Daoy (cell line): ENCODE measurements at regions not wholly inside any gene's neighbourhood (a gene's known extent, or its start where the extent isn't known, plus 50 kb on each side); places are given as distances from the start of the nearest gene placed in this dataset.

Source experiments
- DNase-seq: peaks from one replicate; pipeline ENCODE4 v3.0.0-alpha.2; 2015; ENCODE audit warnings: low read depth

DNA sequence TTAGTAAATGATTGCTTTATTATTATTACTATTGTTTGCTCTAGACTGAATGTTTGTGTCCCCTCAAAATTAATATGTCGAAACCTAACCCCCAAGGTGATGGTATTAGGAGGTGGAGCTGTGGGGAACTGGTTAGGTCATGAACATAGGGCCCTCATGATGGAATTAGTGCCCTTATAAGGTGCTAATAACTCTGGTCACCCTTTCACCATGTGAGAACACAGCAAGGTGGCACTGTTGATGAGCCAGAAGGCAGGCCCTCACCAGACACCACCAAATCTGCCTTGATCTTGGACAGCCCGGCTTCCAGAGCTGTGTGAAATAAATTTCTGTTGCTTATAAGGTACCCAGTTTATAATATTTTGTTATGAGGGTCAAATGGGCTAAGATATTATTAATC, 95.8 kb downstream of the BDNF start:
- no peak for DNase-seq

- no peak for DNase-seq
Measured at GRCh38 chr11:27603376-27603990, 96.8 kb downstream of the BDNF start.

DNA sequence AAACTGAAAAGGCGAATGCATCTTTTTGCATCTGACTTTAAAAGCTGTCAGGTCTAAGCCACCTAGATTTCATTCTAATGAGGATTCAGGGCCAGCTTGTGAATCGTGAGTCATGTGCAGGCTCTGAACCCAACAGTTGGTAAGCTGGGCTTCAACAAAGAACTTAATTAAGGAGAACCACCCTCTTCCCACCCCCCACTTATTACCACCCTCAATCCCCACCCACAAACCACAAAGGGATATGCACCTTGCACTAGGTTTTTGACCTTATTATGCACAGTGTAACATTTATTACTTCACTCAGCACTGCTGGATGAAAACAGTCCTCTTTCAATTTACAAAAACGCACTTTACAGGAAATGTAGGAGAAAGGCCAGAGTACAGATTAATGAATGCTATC, 94.1 kb upstream of the LIN7C start:
- no peak for DNase-seq

DNA sequence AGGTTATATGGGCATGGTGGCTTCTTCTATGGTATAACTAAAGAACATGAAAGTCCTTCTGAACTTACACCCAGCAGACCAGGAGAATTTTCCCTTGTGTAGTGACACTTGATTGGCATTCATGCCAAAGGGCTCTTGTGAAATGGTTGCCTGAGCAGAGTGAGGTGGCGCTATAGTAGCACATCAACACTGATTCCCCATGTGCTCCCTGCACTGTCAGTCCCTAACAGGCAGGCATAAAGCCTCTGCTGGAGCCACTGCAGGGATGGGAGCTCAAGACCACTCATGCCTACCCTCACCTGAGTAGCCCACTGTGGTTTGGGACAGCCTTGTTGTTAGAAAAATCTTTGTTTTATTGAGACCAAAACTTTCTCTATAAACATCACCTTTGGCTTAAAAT, 92.6 kb upstream of the LIN7C start:
- no peak for DNase-seq

GRCh38 chr11:27596802-27597201, 90.2 kb upstream of the LIN7C start:
- no peak for DNase-seq

DNA sequence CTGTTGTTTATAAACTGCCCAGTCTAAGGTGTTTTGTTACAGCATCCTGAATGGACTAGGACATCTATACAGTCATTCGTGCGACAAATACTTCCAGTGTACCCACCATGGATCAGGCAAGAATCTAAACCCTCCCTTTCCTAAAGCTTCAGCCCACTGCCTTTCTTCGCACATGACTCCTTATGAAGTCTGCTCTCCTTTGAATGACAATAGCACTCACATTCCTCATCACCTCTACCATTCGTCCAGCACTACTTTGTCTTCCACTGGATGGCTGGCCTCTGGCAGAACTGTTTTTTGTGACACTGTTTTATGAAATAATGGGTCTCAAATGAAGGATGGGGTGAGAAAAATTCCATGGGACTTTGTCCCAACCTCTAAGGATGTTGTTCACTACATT, 89.8 kb upstream of the LIN7C start:
- DNase-seq: no peak

GRCh38 chr11:27592098-27592780, 85.7 kb upstream of the LIN7C start:
- no peak for DNase-seq

GRCh38 chr11:27582621-27583020, 76.1 kb upstream of the LIN7C start:
- no peak for DNase-seq

DNA sequence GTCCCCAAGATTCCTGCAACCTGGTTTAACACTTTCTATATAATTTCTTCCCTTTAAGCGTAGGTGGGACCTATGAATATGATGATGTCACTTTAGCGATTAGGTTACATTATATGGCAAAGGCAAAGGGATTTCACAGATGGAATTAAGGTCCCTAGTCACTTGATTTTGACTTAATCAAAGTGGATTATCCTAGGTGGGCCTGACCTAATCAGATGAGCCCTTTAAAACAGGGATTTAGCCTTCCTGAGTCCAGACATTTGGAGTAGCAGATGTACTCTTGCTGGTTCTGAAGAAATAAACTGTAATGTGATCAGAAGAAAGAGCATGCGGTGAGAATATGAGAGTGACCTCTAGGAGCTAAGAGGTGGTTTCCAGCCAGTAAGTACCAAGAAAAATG, 67.8 kb upstream of the LIN7C start:
- no peak for DNase-seq

DNA sequence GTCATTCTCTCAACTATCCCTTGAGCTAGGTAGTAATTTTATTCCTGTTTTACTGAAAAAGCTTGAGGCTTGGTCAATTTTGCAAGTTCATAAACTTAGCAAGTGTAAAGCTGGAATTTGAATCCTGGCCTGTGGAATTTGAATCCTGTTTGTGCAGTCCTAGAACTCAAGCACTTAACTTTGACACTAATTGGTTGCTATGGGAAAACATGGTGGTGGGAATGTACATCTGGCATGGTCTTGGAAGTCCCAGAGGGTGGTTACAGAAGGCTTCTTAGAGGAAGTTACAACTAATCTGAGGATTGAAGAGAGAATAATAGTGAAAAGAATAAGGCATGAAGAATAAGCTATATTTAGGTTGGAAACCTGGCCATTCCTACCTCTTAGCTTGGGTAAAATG, 66.5 kb upstream of the LIN7C start:
- no peak for DNase-seq

GRCh38 chr11:27571154-27571810, 64.7 kb upstream of the LIN7C start:
- no peak for DNase-seq

DNA sequence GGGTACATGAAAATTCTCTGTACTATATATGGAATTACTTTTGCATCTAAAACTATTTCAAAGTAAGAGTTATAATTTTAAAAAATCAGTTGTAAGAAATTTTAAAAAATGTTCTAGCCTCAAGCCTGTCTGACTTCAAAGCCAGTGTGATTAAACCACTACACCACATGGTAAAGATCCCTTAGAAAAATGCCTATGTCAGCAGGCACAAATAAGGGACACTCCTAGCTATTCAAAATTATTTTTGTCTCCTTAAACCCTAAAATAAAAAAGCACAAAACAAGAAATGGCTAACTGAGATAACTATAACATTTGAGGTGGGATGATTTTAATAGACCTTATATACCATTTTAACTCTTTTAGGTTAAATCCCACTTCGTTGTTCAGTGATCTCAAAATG, 64.0 kb upstream of the LIN7C start:
- no peak for DNase-seq

- no peak for DNase-seq
Measured at GRCh38 chr11:27563641-27564040, 57.1 kb upstream of the LIN7C start.

GRCh38 chr11:27563201-27563600, 56.6 kb upstream of the LIN7C start:
- DNase-seq: peak; percentile 26

DNA sequence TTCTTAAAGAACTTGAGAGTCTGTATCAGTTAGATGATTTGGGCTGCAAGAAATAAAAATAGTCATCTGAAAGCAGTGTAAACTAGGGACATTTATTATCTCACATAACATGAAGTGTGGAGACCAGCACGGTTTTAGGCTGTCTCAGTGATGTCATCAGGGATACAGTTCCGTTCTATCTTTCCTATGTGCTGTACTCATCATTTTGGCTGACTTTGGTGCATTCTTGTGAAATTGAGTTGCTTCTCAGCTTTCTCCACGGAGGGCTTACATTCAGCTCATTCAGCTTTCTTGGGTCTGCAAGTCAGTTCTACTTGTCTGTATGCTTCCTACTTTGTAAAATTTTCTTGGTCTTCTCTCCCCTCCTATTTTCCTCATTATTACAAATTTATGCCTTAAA, 51.8 kb upstream of the LIN7C start:
- DNase-seq: no peak

- DNase-seq: no peak
Measured at GRCh38 chr11:27557226-27557625, 50.7 kb upstream of the LIN7C start.
